ENCODE measurements at regions not wholly inside any gene's neighbourhood (a gene's known extent, or its start where the extent isn't known, plus 50 kb on each side); places are given as distances from the start of the nearest gene placed in this dataset.

- TF ChIP-seq CTCF (IDR thresholded peaks at IDR 0.05), result no peak
- no peak for TF ChIP-seq POLR2A (IDR thresholded peaks at IDR 0.05)
Observed at GRCh38 chr2:66686755-66687154, 251.8 kb downstream of the MEIS1 start.
